C4-2B (cell line): ENCODE measurements at regions not wholly inside any gene's neighbourhood (a gene's known extent, or its start where the extent isn't known, plus 50 kb on each side); places are given as distances from the start of the nearest gene placed in this dataset.

Source experiments
- H3K27ac ChIP-seq: fragments of 450-650 bp; 2 replicates; pipeline ENCODE4 v1.5.1; 2017
- CTCF ChIP-seq: fragments of 450-650 bp; conservative IDR thresholded peaks from 2 replicates; pipeline ENCODE4 v1.5.1; 2017; ENCODE audit warnings: mild to moderate bottlenecking
- ZFX ChIP-seq: fragments of 450-650 bp; IDR thresholded peaks from 2 replicates; pipeline ENCODE4 v1.6.1; 2017

GRCh38 chr4:175871774-175872405 lies 59.8 kb upstream of the GPM6A start:
- TF ChIP-seq CTCF (no peak), ZFX (no peak)
- H3K27ac ChIP-seq, result no peak overlapping the region

- TF ChIP-seq ZFX (no peak), CTCF (no peak)
- no peak overlapping the region for H3K27ac ChIP-seq
These were observed 61.6 kb upstream of the GPM6A start for GRCh38 chr4:175873707-175874106.

GRCh38 chr4:175874306-175874705 lies 62.2 kb upstream of the GPM6A start:
- TF ChIP-seq CTCF (no peak), ZFX (no peak)
- no peak overlapping the region for H3K27ac ChIP-seq

GRCh38 chr4:175875993-175876771 lies 64.1 kb upstream of the GPM6A start:
- TF ChIP-seq ZFX (no peak), CTCF (no peak)
- no peak overlapping the region for H3K27ac ChIP-seq

- H3K27ac ChIP-seq, result no peak overlapping the region
- no peak for TF ChIP-seq ZFX
- no peak for TF ChIP-seq CTCF
These were observed 70.8 kb upstream of the GPM6A start for GRCh38 chr4:175882891-175883290.

GRCh38 chr4:175884048-175884447 lies 72.0 kb upstream of the GPM6A start:
- H3K27ac ChIP-seq, result no peak overlapping the region
- no peak for TF ChIP-seq CTCF
- TF ChIP-seq ZFX, result no peak

GRCh38 chr4:175891231-175891630 lies 79.2 kb upstream of the GPM6A start:
- H3K27ac ChIP-seq, result no peak overlapping the region
- no peak for TF ChIP-seq CTCF
- no peak for TF ChIP-seq ZFX
